GM10266 (cell line): ENCODE measurements at regions not wholly inside any gene's neighbourhood (a gene's known extent, or its start where the extent isn't known, plus 50 kb on each side); places are given as distances from the start of the nearest gene placed in this dataset.

Experiments
- DNase-seq: peaks from one replicate; pipeline ENCODE4 v3.0.0; 2012; ENCODE audit errors: extremely low spot score
- CTCF ChIP-seq: IDR thresholded peaks from 2 replicates; pipeline ENCODE4 v1.5.1; 2012; ENCODE audit warnings: mild to moderate bottlenecking, low read depth; ENCODE audit not compliant: control insufficient read depth, insufficient read depth; ENCODE audit errors: missing control alignments

GRCh38 chr7:110604206-110604605, 486.7 kb upstream of the LRRN3 start:
- no peak for DNase-seq
- no peak for TF ChIP-seq CTCF

DNA sequence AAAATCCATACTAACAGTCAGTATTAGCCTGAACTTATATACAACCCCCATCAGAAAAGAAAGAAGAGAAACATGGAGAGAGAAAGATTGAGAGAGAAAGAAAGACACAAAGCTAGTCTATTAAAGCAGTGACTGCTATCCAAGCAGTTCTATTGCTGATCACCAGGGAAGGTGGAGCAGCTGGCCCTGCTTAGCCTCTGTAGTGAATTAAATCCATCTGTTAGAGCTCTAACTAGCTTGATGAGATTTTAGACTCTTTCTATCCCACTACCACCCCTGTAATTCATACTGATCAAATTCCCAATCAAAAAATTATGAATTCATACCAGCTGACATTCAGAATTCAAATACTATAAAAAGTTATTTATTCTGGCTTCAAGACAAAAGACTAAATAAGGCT, 486.0 kb upstream of the LRRN3 start:
- TF ChIP-seq CTCF: no peak
- no peak for DNase-seq

- no peak for TF ChIP-seq CTCF
- DNase-seq: no peak
These were observed 483.7 kb upstream of the LRRN3 start for GRCh38 chr7:110607050-110607857.

DNA sequence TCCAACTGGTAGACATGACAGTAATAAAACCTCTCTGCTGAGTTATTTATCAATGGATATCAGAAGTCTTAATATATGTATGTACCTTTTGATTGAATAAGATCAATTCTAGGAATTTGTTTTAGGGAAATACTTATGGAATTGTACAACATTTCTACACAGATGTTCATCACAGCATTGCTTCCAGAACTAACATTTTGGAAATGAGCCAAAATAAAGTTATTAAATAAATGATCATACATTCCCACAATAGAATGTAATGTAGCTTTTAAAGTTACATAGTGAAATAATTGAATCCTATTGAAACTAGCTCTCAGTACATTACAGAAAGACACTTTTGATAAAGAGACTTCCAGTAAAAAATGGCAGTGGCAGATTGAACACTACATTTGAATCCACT, 481.6 kb upstream of the LRRN3 start:
- no peak for TF ChIP-seq CTCF
- DNase-seq: no peak

- TF ChIP-seq CTCF: no peak
- no peak for DNase-seq
These were observed 478.2 kb upstream of the LRRN3 start for GRCh38 chr7:110612680-110613079.
